ENCODE measurements at regions not wholly inside any gene's neighbourhood (a gene's known extent, or its start where the extent isn't known, plus 50 kb on each side); places are given as distances from the start of the nearest gene placed in this dataset.

- Histone ChIP-seq H3K4me2 (ENCODE audit: low read depth, low read length) (no peak overlapping the region), H3K79me2 (ENCODE audit: insufficient read depth, low read length) (no peaks in the 10 kb centered on the region), H3K36me3 (replicated peaks in 1 of 2; ENCODE audit: control insufficient read depth in 1 of 2, insufficient read depth in 2 of 2, low read length in 2 of 2) (no peaks in the 10 kb centered on the region), H4K20me1 (ENCODE audit: insufficient read depth, low read length) (no peaks in the 10 kb centered on the region; the same call in 1 of the 2 replicates), H3K9ac (ENCODE audit: insufficient read depth, low read depth, low read length) (no peak overlapping the region), H2AFZ (ENCODE audit: low read length) (no peak overlapping the region), H3K9me3 (ENCODE audit: low read length) (peaks cover 10% of the 10 kb centered on the region; the same call in 1 of the 2 replicates), H3K4me1 (ENCODE audit: insufficient read depth, low read length) (no peaks in the 10 kb centered on the region), H3K27me3 (ENCODE audit: control insufficient read depth in 1 of 2, insufficient read depth in 2 of 2, low read length in 2 of 2) (peaks cover 12 to 60% of the 10 kb centered on the region in 2 experiments), H3K27ac (ENCODE audit: extremely low read length, insufficient read depth, low read length) (no peak overlapping the region), H3K4me3 (replicated peaks in 1 of 3; ENCODE audit: insufficient read depth in 1 of 3, low read depth in 2 of 3, low read length in 3 of 3) (no peak overlapping the region)
- CTCF ChIA-PET (ENCODE audit: low intra/inter-chr PET ratio, low total read pairs), result no interaction called here
- no TSS peak for BruUV-seq (replicated peaks)
- FAIRE-seq (no peak), ATAC-seq (no peak), DNase-seq (ENCODE audit: low spot score) (no peak)
- no peak for TF ChIP-seq SALL1 (CRISPR knock-in tag; IDR thresholded peaks at IDR 0.05)
- no peak for TF ChIP-seq ZNF468 (CRISPR knock-in tag; IDR thresholded peaks at IDR 0.05)
- TF ChIP-seq MAZ (IDR thresholded peaks at IDR 0.05; ENCODE audit: borderline replicate concordance, low read depth, low read length), result no peak
- no peak for TF ChIP-seq MAZ (CRISPR knock-in tag; IDR thresholded peaks at IDR 0.05; ENCODE audit: low read depth)
- TF ChIP-seq ZNF235 (CRISPR knock-in tag; IDR thresholded peaks at IDR 0.05; ENCODE audit: borderline replicate concordance), result no peak
- TF ChIP-seq SMARCC2 (IDR thresholded peaks at IDR 0.05), result no peak
- TF ChIP-seq MLXIP (CRISPR knock-in tag; IDR thresholded peaks at IDR 0.05; ENCODE audit: borderline replicate concordance), result no peak
- TF ChIP-seq NPAS2 (CRISPR knock-in tag; IDR thresholded peaks at IDR 0.05; ENCODE audit: borderline replicate concordance), result no peak
- no peak for TF ChIP-seq ZNF232 (CRISPR knock-in tag; IDR thresholded peaks at IDR 0.05; ENCODE audit: borderline replicate concordance)
- TF ChIP-seq ZBTB38 (CRISPR knock-in tag; IDR thresholded peaks at IDR 0.05), result no peak
- no peak for TF ChIP-seq KDM5B (CRISPR knock-in tag; IDR thresholded peaks at IDR 0.05; ENCODE audit: borderline replicate concordance)
- no peak for TF ChIP-seq ZNF7 (CRISPR knock-in tag; IDR thresholded peaks at IDR 0.05)
- POLR2A ChIA-PET, result no interaction called here
- in situ Hi-C loops (cut with HindIII; ENCODE audit: extremely low pct_ligation_motif_present, low pct_unique_long_range_greater_than_20kb), result no loop called here
- 0% methylated on average over 3 of the region's 10 CpGs for WGBS (ENCODE audit: low lambda C conversion rate)
- intact Hi-C loops (cut with micrococcal nuclease; ENCODE audit: unreplicated experiment), result no loop called here
These were observed 224.7 kb downstream of the BRD1 start for GRCh38 chr22:49603016-49603415.

All from HepG2 (cell line).